ENCODE measurements at regions not wholly inside any gene's neighbourhood (a gene's known extent, or its start where the extent isn't known, plus 50 kb on each side); places are given as distances from the start of the nearest gene placed in this dataset.

DNA sequence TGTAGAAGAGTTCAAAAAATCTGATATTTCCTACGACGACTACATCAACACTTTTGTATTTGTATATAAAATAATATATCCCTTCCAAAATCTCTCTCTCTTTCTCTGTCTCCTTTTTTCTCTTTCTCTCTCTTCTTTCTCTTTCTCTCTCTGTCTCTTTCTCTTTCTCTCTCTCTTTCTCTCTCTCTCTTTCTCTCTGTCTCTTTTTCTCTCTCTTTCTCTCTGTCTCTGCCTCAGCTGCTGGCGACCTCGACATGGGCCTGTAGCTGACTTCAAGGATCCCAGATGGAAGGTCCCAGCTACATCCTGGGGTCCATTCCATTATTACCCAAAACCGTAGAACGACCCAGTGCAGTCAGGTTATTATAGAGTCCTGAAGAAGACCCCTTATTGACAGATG lies 90.0 kb downstream of the CD24 start:
- H3K9me3 ChIP-seq (ENCODE audit: control insufficient read depth in 2 of 3, insufficient read depth in 1 of 3, low read length in 3 of 3): no peaks in the 10 kb centered on the region
- TF ChIP-seq, protein P1, sequence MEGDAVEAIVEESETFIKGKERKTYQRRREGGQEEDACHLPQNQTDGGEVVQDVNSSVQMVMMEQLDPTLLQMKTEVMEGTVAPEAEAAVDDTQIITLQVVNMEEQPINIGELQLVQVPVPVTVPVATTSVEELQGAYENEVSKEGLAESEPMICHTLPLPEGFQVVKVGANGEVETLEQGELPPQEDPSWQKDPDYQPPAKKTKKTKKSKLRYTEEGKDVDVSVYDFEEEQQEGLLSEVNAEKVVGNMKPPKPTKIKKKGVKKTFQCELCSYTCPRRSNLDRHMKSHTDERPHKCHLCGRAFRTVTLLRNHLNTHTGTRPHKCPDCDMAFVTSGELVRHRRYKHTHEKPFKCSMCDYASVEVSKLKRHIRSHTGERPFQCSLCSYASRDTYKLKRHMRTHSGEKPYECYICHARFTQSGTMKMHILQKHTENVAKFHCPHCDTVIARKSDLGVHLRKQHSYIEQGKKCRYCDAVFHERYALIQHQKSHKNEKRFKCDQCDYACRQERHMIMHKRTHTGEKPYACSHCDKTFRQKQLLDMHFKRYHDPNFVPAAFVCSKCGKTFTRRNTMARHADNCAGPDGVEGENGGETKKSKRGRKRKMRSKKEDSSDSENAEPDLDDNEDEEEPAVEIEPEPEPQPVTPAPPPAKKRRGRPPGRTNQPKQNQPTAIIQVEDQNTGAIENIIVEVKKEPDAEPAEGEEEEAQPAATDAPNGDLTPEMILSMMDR (IDR thresholded peaks at IDR 0.05; ENCODE audit: borderline replicate concordance, extremely low read depth, insufficient read depth): no peak
- peaks cover 0 to 2% (median 0%) of the 10 kb centered on the region in 3 donors for H3K4me1 ChIP-seq (ENCODE audit: control insufficient read depth in 2 of 3, insufficient read depth in 2 of 3, low read depth in 1 of 3, low read length in 3 of 3)
- H3K9ac ChIP-seq (ENCODE audit: low read length in 3 of 3): no peak overlapping the region
- H3K4me3 ChIP-seq (ENCODE audit: low read length in 3 of 3): no peak overlapping the region
- no peaks in the 10 kb centered on the region for H3K27me3 ChIP-seq (ENCODE audit: control insufficient read depth, insufficient read depth, low read length)
- H3K27ac ChIP-seq (ENCODE audit: low read depth in 2 of 2, low read length in 2 of 2): no peak overlapping the region
- intact Hi-C loops (cut with DNase I): no loop called here
- DNase-seq (no peak), FAIRE-seq (no peak)
- H3K36me3 ChIP-seq (ENCODE audit: control insufficient read depth in 2 of 3, insufficient read depth in 3 of 3, low read length in 3 of 3): no peaks in the 10 kb centered on the region

DNA sequence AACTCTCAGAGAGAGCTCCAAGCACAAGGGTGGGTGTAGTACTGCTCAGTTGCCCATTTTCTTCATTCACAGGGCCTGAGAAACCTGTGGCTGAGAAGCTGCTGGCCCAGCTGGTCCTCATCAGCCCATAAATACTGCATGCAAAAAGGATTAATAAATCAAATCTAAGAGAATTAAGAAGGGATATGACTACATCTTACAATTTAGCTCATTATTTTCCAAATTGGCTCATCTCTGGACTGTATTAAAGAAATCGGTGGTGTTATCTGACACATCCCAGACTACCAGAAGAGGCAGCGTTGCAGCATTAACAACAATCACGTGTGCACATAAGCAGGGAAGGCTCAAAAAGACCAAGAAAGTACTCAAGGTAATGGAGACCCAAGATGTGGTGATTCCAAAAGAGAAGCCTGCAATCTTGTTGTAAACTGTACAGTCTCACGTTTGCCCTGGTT lies 90.7 kb downstream of the CD24 start:
- intact Hi-C loops (cut with DNase I): no loop called here
- TF ChIP-seq, protein P1 (IDR thresholded peaks at IDR 0.05; ENCODE audit: borderline replicate concordance, extremely low read depth, insufficient read depth): no peak
- Histone ChIP-seq H3K27me3 (ENCODE audit: control insufficient read depth, insufficient read depth, low read length) (no peaks in the 10 kb centered on the region), H3K4me1 (ENCODE audit: control insufficient read depth in 2 of 3, insufficient read depth in 2 of 3, low read depth in 1 of 3, low read length in 3 of 3) (peaks cover 0 to 2% (median 0%) of the 10 kb centered on the region in 3 donors), H3K36me3 (ENCODE audit: control insufficient read depth in 2 of 3, insufficient read depth in 3 of 3, low read length in 3 of 3) (no peaks in the 10 kb centered on the region), H3K4me3 (ENCODE audit: low read length in 3 of 3) (no peak overlapping the region), H3K9ac (ENCODE audit: low read length in 3 of 3) (no peak overlapping the region), H3K9me3 (ENCODE audit: control insufficient read depth in 2 of 3, insufficient read depth in 1 of 3, low read length in 3 of 3) (no peaks in the 10 kb centered on the region), H3K27ac (ENCODE audit: low read depth in 2 of 2, low read length in 2 of 2) (peak overlapping the region in 1 of 2 donors; percentile 52)
- no peak for FAIRE-seq
- peak in 1 of 5 donors; percentile 24 for DNase-seq

DNA sequence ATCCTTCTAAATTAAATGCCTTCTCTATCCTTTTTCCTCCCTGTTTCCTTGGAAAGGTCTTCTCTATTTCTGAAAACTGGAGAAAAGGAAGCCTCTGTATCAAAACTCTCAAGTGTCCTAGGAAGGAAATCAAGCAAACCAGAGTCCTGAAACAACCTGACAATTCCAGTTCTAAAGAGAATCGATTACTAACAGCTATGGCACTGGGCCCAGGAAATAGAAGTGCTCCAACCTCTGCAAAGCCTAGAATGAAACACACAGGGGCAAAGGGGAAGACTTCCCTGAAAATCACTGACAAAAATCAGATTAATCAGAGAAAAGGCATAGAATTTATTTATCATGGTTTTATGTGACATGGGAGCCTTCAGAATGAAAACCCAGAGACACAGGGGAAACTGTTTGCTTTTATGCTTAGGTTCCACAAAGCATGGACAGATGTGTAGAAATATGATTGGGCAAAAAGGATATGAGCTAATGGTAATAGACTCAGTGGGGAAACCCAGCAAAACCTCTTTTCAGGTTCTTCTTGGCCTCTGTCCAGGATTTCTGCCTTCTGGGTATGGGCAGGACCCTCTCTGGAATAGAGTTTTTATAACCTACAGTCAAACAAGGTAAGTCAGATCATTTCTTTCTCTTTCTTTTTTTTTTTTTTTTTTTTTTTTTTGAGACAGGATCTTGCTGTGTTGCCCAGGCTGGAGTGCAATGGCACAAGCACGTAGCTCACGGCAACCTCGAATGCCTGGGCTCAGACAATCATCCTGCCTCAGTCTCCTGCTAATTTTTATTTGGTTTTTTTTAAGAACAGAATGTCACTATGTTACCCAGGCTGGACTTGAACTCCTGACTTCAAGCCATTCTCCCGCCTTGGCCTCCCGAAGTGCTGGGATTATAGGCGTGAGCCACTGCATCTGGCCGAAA lies 91.7 kb downstream of the CD24 start:
- Histone ChIP-seq H3K4me1 (ENCODE audit: control insufficient read depth in 2 of 3, insufficient read depth in 2 of 3, low read depth in 1 of 3, low read length in 3 of 3) (peaks cover 0 to 2% (median 0%) of the 10 kb centered on the region in 3 donors), H3K36me3 (ENCODE audit: control insufficient read depth in 2 of 3, insufficient read depth in 3 of 3, low read length in 3 of 3) (no peaks in the 10 kb centered on the region), H3K27ac (ENCODE audit: low read depth in 2 of 2, low read length in 2 of 2) (peak overlapping the region; percentile 13 to 16), H3K27me3 (ENCODE audit: control insufficient read depth, insufficient read depth, low read length) (no peaks in the 10 kb centered on the region), H3K9me3 (ENCODE audit: control insufficient read depth in 2 of 3, insufficient read depth in 1 of 3, low read length in 3 of 3) (no peaks in the 10 kb centered on the region), H3K9ac (ENCODE audit: low read length in 3 of 3) (no peak overlapping the region), H3K4me3 (ENCODE audit: low read length in 3 of 3) (no peak overlapping the region)
- no peak for FAIRE-seq
- peak in 1 of 5 donors; percentile 32 for DNase-seq
- intact Hi-C loops (cut with DNase I): no loop called here
- TF ChIP-seq, protein P1 (IDR thresholded peaks at IDR 0.05; ENCODE audit: borderline replicate concordance, extremely low read depth, insufficient read depth): no peak

All from kidney (tissue), 13 donors.